ENCODE measurements at regions not wholly inside any gene's neighbourhood (a gene's known extent, or its start where the extent isn't known, plus 50 kb on each side); places are given as distances from the start of the nearest gene placed in this dataset.
A peak's percentile ranks its signal among the peaks of the same experiment; 100 is the strongest.

- Histone ChIP-seq H3K4me3 (no peak overlapping the region), H3K27ac (no peak overlapping the region)
These were observed 87.6 kb upstream of the MAP1LC3B2 start for GRCh38 chr12:116471544-116471943.

DNA sequence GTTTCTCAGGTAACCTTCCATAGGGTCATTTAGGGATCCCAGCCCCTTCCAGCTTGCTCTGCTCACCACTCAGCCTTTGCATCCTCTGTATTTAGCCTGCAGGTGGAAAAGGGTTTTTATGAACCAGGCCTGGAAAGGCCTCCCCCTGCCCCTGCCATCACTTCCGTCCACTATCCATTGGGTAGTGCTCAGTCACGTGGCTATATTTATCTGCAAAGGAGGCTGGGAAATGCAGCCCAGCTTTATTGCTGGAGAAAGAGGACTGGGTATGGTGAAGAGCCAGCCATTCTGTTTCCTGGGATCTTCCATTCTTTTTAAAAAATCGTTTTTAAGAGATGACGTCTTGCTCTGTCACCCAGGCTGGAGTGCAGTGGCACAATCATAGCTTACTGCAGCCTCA, 87.0 kb upstream of the MAP1LC3B2 start:
- Histone ChIP-seq H3K27ac (no peak overlapping the region), H3K4me3 (no peak overlapping the region)

GRCh38 chr12:116473416-116473815, 85.8 kb upstream of the MAP1LC3B2 start:
- no peak overlapping the region for H3K27ac ChIP-seq

GRCh38 chr12:116474331-116474730, 84.8 kb upstream of the MAP1LC3B2 start:
- Histone ChIP-seq H3K4me3 (no peak overlapping the region), H3K27ac (no peak overlapping the region)

More at GRCh38 chr12:116473416-116473815, 85.8 kb upstream of the MAP1LC3B2 start:
- no peak overlapping the region for H3K4me3 ChIP-seq

- Histone ChIP-seq H3K27ac (no peak overlapping the region), H3K4me3 (no peak overlapping the region)
These were observed 84.3 kb upstream of the MAP1LC3B2 start for GRCh38 chr12:116474899-116475298.

DNA sequence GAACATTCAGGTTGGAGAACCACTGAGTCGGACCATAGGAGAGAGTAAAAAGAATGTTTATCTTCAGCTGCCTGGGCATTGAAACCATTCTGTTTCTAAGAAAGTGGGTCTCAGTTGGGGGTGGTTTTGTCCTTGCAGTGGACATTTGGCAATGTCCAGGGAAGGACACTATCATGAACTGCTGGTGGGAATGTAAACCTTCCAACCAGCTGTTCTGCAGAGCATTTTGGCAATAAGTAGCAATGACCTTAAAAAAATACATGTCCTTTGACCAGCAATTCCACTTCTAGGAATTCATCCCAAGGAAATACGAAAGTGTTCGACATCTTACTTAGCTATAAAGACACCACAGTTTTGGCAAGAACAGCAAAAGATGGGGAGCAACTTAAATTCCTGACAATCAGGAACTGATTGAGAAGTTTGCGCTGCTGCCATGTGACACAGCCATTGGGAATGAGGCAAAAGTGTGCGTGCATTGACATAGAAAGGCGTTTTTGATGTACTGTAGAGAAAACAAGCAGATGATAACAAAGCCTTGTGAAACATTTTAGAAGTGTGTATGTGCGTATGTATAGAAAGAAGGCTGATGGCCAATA, 82.9 kb upstream of the MAP1LC3B2 start:
- Histone ChIP-seq H3K27ac (no peak overlapping the region), H3K4me3 (no peak overlapping the region)

DNA sequence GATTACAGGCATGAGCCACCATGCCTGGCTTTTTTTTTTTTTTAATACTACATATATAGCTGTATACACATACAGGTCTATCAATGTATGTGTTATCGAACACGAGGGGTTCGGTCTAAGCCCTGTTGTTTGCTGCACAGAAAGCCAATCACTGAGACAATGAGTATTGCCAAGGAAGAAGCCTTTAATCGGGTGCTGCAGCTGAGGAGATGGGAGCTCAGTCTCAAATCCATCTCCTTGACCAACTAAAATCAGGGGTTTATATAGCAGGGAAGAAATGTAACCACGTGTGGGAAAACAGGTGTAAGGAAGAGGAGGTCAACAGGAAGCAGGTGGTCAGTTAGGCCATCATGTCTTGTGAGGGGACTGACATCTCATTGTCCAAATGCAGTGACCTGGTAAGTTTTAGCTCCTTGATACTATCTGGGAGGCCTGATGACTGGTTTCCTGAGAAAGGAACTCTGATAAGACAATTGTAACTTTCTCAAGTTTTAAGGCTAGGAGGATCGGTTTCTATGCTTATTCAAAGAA, 80.9 kb upstream of the MAP1LC3B2 start:
- Histone ChIP-seq H3K4me3 (no peak overlapping the region), H3K27ac (no peak overlapping the region)

GRCh38 chr12:116480210-116480810, 78.9 kb upstream of the MAP1LC3B2 start:
- no peak overlapping the region for H3K4me3 ChIP-seq
- H3K27ac ChIP-seq: no peak overlapping the region

DNA sequence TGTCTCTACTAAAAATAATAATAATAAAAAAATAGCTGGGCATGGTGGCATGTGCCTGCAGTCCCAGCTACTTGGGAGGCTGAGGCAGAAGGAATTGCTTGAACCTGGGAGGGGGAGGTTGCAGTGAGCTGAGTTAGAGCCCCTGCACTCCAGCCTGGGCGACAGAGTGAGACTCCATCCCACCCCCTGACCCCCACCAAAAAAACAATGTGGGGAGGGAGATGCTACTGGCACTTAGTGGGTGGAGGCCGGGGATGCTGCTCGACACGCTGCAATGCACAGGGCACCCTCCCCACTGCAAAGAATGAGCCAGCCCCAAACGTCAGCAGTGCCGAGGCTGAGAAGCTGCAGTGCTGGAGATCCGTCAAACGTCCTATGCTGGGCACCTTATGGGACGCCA, 77.5 kb upstream of the MAP1LC3B2 start:
- no peak overlapping the region for H3K27ac ChIP-seq
- H3K4me3 ChIP-seq: no peak overlapping the region

DNA sequence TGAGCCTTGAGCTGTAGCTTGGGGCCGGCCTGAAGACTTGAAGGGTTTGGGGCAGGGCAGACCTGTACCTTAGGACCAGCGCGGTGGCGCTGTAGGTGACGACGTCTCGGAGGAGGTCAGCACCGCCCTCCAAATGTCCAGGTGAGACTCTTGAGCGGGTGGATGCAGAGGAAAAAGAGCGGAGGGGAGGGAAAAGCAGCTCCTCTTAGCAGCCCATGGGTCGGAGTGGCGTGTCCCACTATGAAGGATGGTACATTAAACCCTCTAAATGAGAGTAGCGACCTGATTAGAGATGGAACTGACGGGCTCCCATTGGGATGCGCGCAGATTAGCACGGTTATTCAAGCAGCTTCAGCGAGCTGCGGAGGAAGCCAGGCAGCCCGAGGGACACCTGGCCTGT, 77.0 kb upstream of the MAP1LC3B2 start:
- Histone ChIP-seq H3K4me3 (no peak overlapping the region), H3K27ac (no peak overlapping the region)

DNA sequence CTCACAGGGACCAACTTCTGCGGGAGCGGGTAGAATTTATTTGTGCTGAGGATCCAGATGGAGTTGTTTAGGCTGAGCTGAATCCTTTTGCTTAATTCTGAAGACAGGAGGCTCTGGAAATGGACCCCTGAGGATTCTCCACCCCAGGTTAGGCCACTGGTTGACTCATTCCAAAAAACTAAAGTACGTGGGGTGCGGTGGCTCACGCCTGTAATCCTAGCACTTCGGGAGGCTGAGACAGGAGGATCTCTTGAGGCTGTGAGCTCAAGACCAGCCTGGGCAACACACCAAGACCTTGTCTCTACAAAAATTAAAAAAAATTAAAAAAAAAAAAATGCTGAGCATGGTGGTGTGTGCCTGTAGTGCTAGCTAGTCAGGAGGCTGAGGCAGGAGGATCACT, 76.3 kb upstream of the MAP1LC3B2 start:
- no peak overlapping the region for H3K4me3 ChIP-seq
- no peak overlapping the region for H3K27ac ChIP-seq

DNA sequence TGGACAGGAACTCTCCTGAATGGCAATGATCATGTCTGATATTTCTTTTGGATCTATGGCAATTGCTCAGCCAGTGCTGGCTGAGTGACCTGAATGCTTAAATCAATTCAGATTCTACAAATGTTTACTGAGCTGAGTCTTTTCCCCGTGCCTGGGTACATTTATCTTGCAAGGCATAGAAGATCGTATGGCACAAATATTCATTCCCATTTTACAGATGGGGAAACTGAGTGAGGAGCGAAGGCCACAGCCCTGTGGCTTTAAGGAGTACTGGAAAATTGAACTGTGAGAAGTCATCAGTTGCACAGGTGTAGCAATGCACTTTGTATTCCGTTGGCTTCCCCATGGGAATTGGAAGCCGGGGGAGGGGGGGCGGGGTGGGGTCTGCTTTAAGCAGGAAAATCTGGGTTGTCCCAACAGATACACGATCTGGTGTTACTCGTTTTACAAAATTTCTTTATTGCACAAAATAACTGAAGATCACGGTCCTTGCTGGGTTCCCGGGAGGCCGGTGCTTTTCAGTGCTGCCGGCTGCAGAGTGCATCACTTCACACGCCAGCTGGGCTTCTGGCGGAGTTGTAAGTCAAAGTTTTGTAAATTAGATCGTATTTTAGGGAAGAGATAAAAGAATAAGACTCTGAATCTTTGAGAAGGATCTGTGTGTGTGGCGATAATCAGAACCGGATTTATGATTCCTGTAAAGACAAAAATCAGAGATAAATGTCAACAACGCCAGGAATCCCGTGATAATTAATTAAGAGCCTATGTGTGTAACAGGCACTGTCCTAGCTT, 75.0 kb upstream of the MAP1LC3B2 start:
- H3K27ac ChIP-seq: no peak overlapping the region
- H3K4me3 ChIP-seq: no peak overlapping the region

GRCh38 chr12:116484807-116485206, 74.4 kb upstream of the MAP1LC3B2 start:
- Histone ChIP-seq H3K4me3 (no peak overlapping the region), H3K27ac (no peak overlapping the region)

DNA sequence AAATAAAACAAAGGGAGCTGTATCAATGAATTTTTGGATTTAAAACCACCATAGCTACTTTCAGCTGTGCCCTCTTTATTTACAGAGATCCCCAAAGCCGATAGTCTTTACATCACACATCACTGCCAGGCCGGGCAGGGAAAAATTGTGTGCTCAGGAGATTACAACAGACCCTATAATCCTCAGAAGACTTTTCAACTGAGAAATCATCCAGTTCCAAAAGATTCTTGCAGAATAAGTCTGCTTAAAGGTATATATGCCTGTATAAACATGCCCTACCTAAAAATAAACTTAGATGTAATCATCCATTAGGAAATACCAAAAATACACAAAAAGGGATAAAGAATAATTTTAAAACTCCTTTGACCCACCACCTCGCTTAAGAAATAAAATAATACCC, 70.1 kb upstream of the MAP1LC3B2 start:
- no peak overlapping the region for H3K4me3 ChIP-seq

GRCh38 chr12:116490471-116490870, 68.7 kb upstream of the MAP1LC3B2 start:
- no peak overlapping the region for H3K4me3 ChIP-seq
- H3K27ac ChIP-seq: no peak overlapping the region

More for the DNA sequence above, 70.1 kb upstream of the MAP1LC3B2 start:
- H3K27ac ChIP-seq: no peak overlapping the region

DNA sequence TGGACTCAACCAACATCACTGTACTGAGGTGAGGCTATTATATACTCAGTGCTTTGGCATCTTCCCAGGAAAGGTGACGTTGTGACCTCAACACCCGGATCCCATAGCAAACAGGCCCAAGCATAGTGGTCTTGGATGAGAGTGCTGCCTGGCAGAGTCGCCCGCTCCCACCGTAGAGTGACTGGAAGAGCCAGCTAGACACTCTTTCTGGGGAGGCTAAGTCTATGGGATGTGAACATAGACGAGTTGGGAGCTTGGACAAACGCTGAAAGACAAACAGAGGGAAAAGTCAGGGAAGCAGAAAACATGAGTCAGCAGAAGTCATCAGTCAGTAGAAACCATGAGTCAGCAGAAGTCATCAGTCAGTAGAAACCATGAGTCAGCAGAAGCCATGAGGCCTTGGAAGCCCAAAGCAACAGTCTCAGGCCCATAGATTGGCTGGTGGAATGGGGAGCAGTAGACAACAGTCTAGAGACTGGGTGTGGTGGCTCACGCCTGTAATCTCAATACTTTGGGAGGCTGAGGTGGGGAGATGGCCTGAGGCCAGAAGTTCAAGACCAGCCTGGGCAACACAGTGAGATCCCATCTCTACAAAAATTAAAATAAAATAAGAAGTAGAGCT, 66.4 kb upstream of the MAP1LC3B2 start:
- Histone ChIP-seq H3K4me3 (no peak overlapping the region), H3K27ac (peak overlapping the region in 1 of 21 experiments; percentile 27)

- Histone ChIP-seq H3K27ac (peak overlapping the region in 2 of 21 experiments; percentile 21 to 47), H3K4me3 (no peak overlapping the region)
These were observed 63.9 kb upstream of the MAP1LC3B2 start for GRCh38 chr12:116495260-116495659.

DNA sequence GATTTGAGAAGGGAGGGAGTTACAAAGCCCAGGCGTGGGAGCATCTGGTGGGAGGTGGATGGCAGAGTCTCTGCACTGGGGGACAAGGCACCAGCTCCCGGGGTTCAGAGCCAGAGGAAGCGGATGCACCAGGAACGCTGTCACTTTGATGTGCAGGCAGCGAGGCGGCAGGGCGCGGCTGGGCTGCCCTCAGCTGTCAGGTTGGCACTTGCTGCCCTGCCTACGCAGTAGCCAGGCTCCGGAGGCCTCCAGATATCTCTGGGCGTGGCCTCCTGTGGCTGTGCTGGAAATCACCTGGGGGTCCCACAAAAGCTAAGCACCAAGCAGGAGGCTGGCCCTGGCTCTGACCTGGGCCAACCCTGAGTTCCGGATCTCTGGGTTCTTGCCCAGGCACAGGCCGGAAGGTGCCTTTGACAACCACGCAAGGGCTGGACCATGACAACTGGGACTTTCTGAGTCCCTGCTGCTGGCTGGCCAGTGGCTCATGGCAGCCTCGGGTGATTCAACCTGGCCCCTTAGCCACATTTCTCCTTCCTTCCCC, 62.1 kb upstream of the MAP1LC3B2 start:
- peak overlapping the region in 17 of 21 experiments; percentile 0 to 78 (median 47) for H3K27ac ChIP-seq
- no peak overlapping the region for H3K4me3 ChIP-seq

GRCh38 chr12:116498471-116498870, 60.7 kb upstream of the MAP1LC3B2 start:
- H3K27ac ChIP-seq: peak overlapping the region in 1 of 21 experiments; percentile 49

GRCh38 chr12:116502141-116502725, 56.9 kb upstream of the MAP1LC3B2 start:
- Histone ChIP-seq H3K27ac (no peak overlapping the region), H3K4me3 (no peak overlapping the region)

More at GRCh38 chr12:116498471-116498870, 60.7 kb upstream of the MAP1LC3B2 start:
- H3K4me3 ChIP-seq: no peak overlapping the region

Measured in skin epidermis (tissue), 12 donors.